ENCODE measurements at regions not wholly inside any gene's neighbourhood (a gene's known extent, or its start where the extent isn't known, plus 50 kb on each side); places are given as distances from the start of the nearest gene placed in this dataset.

DNA sequence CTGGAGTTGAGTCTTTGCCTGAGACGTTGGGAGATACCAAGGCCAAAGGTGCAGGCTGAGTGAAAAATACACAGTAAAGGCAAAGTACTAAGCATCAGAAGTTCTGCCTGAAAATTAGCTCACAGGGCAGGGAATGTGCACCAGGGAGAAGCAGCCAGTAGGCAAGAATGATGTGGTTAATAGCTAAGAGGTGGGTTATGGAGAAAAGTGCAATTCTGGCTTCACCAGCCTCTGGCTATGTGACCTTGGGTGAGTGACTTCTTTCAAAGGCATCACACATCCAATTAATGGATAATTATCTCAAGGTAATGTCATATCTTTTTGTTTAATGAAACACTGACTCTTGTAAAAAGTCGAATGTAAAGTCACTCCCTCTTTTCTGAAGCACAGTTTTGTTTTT, 230.7 kb upstream of the FGGY start:
- TF ChIP-seq, protein P1, sequence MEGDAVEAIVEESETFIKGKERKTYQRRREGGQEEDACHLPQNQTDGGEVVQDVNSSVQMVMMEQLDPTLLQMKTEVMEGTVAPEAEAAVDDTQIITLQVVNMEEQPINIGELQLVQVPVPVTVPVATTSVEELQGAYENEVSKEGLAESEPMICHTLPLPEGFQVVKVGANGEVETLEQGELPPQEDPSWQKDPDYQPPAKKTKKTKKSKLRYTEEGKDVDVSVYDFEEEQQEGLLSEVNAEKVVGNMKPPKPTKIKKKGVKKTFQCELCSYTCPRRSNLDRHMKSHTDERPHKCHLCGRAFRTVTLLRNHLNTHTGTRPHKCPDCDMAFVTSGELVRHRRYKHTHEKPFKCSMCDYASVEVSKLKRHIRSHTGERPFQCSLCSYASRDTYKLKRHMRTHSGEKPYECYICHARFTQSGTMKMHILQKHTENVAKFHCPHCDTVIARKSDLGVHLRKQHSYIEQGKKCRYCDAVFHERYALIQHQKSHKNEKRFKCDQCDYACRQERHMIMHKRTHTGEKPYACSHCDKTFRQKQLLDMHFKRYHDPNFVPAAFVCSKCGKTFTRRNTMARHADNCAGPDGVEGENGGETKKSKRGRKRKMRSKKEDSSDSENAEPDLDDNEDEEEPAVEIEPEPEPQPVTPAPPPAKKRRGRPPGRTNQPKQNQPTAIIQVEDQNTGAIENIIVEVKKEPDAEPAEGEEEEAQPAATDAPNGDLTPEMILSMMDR (IDR thresholded peaks at IDR 0.05; ENCODE audit: control extremely low read depth in 1 of 3, insufficient read depth in 1 of 3, low read depth in 1 of 3, low read length in 3 of 3) = no peak
- TF ChIP-seq POLR2AphosphoS5 (IDR thresholded peaks at IDR 0.05; ENCODE audit: low read depth, low read length) = no peak
- no peak for TF ChIP-seq YY1 (IDR thresholded peaks at IDR 0.05; ENCODE audit: low read depth, low read length)
- no peak for TF ChIP-seq CREB1 (IDR thresholded peaks at IDR 0.05)
- TF ChIP-seq JUND (IDR thresholded peaks at IDR 0.05; ENCODE audit: low read length) = no peak
- no peak for TF ChIP-seq RBBP5 (IDR thresholded peaks at IDR 0.05; ENCODE audit: borderline replicate concordance, low read depth, low read length)
- no peak for TF ChIP-seq CHD2 (IDR thresholded peaks at IDR 0.05; ENCODE audit: low read length)
- no peak for TF ChIP-seq EZH2 (IDR thresholded peaks at IDR 0.05; ENCODE audit: low read depth, low read length, severe bottlenecking)
- TF ChIP-seq EP300 (IDR thresholded peaks at IDR 0.05; ENCODE audit: borderline replicate concordance in 1 of 2, low read depth in 2 of 2, low read length in 2 of 2) = no peak
- no peak for TF ChIP-seq JUN (IDR thresholded peaks at IDR 0.05; ENCODE audit: low read depth, low read length)
- no peak for TF ChIP-seq TCF12 (IDR thresholded peaks at IDR 0.05; ENCODE audit: low read depth, low read length)
- no peak for TF ChIP-seq POLR2A (IDR thresholded peaks at IDR 0.05; ENCODE audit: control extremely low read depth in 1 of 2, low read depth in 2 of 2, low read length in 2 of 2)

All from H1 (cell line).